HG03565 (cell line): ENCODE measurements at regions not wholly inside any gene's neighbourhood (a gene's known extent, or its start where the extent isn't known, plus 50 kb on each side); places are given as distances from the start of the nearest gene placed in this dataset.
"Not testable (repeated sequence)": the region's sequence is repeated elsewhere in the genome, so short reads cannot be mapped to it uniquely, and the experiment has no call there.

Experiments
- ATAC-seq: cut with Tn5 transposase; IDR thresholded peaks from one replicate; pipeline ENCODE4 v1.9.1; 2021; ENCODE audit warnings: mild to moderate bottlenecking, moderate library complexity; ENCODE audit not compliant: unreplicated experiment

- ATAC-seq = no peak
Measured at GRCh38 chr14:46596236-46596635, 55.3 kb downstream of the RPL10L start.

DNA sequence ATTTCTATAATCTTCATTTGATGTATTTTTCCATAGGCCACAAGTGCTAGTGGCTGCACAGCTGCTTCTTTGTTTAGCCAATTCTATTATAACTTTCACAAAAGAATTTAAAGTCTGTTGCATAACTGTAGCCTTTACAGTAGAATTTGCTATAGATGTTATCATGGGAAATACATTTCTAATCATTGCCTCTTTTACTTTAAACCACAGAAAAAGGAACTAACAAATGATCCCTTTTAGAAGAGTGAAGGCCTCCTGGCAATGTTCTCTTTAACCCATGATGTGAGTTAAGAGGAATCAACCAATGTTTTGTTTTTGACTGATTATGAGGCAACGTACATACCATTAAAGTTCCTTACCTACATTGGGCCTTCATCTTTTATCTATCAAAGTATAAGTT is 68.8 kb downstream of the RPL10L start:
- no peak for ATAC-seq

- no peak for ATAC-seq
Measured at GRCh38 chr14:46581036-46581671, 70.4 kb downstream of the RPL10L start.

DNA sequence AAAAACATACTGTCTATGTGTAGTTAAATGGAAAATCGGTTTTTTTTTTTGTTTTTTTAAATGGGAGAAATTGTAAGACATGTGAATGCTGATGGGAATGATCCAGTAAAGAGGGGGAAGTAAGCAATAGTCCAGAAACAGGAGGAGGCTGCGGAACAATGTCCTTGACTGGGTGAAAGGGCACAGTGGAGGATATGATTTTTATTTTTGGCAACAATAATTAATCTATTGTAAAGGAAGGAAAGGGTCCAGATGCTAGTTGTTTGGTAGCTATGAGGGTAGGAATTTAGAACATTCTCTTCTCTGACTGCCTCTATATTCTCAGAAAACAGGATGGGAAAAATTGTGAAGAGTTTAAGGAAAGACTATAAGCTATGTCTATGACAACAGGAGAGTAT is 76.6 kb downstream of the RPL10L start:
- no peak for ATAC-seq

DNA sequence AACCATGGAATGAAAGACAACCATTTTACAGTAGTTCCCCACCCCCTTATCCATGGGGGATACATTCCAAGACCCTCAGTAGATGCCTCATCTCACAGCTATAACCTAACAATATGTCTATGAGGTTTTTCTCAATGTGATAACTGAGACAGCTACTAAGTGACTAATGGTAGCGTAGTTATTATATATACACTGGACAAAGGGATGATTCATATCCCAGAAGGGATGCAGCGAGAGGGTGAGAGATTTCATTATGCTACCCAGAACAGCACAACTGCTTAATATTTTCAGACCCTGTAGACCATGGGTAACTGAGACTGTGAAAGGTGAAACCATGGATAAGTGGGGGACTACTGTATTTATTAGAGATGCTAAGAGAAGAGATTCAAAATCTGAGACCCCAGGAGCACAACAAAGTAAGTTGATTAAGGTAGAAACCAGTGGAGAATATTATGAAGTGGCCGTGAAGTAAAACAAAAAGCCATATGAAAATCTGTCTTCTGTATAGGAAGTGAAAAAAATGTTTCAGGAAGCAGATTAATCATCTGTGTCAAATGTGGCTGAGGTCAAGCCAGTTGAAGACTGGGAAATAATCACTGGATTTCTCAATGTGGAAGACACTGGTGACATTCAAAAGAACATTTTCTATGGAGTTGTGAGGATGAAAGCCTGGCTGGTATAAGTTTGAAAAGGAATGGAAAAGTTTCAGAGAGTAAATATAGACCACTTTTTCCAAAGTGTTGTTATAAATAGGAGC is 77.2 kb downstream of the RPL10L start:
- no peak for ATAC-seq

GRCh38 chr14:46573498-46573897 is 78.1 kb downstream of the RPL10L start:
- no peak for ATAC-seq

DNA sequence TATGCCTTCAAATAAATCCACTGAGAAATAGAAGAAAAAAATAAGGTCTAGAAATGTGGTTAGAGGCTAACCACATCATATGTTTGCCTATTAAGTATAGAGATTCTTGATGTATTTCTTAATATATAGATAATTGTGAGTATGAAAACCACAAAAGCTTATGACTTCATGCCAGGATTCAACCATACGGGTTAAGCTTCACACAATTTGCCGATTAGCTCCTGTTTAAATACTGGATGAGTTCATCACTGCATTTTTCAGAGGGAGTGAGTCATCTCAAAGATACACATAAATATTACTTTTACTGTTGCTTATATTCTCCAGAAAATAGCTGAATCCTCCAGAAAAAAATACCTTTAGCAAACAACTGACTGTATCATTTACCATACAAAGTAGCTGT is 79.6 kb downstream of the RPL10L start:
- no peak for ATAC-seq

DNA sequence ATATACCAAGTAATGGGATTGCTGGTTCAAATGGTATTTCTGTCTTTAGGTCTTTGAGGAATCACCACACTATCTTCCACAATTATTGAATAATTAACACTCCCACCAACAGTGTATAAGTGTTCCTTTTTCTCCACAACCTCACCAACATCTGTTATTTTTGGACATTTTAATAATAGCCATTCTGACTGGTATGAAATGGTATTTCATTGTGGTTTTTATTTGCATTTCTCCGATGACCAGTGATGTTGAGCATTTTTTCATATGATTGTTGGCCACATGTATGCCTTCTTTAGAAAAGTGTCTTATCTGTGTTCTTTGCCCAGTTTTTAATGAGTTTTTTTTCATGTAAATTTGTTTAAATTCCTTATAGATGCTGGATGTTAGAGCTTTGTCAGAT is 83.4 kb downstream of the RPL10L start:
- ATAC-seq = not testable (repeated sequence)

DNA sequence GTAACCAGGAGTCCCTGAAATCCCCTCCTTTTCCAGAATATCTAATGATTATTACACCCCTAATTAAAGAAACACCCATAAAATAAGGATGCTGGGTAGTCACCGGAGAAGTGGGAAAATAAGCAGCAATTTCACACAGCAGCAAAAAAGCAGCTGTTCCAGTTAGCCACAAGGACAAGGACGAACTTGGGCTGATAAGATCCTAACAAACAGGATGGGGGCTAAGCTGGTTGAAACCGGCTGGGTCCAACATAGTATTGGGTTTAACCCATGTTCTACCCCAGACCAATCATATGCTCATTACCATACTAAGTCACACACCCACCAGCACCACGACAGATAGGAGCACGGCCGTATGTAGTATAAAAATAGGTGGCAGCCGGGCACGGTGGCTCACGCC is 100.7 kb downstream of the RPL10L start:
- no peak for ATAC-seq

DNA sequence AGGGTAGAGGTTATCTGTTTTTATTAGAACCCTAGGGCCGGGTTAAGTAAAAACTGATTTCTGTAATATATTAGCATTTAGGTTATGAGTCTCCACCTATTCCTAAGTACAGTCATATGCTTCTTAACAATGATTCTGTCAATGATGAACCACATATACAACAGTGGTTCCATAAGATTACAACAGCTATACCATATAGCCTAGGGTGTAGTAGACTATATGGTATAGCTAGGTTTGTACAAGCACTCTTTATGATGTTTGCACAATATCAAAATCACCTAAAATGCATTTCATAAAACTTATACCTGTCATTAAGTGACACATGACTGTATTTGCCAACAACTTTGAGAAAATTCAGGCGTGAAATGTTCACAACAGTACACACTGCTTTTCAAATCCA is 110.6 kb downstream of the RPL10L start:
- no peak for ATAC-seq

- no peak for ATAC-seq
Measured at GRCh38 chr14:46519121-46519520, 132.5 kb downstream of the RPL10L start.

- ATAC-seq = not testable (repeated sequence)
Measured at GRCh38 chr14:46508752-46509151, 142.8 kb downstream of the RPL10L start.

DNA sequence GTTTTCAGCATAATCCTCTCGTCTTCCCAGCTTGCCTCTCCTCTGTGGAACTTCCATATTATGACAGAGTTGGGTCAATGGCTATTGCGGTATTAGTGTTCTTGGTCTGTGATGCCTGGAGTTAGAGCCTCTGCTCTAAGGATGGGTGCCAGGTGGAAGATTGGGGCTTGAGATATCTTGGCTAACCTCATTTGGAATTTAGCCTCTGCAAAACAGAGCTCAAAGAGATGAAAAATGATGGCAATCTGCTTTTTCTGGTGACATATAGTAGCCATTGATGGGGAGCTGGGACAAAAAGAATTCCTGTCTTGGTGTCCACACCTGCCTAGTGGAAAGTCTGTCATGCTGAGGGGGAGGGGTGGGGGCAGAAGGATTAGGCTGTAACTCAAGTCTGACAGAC is 152.1 kb downstream of the RPL10L start:
- ATAC-seq = no peak

DNA sequence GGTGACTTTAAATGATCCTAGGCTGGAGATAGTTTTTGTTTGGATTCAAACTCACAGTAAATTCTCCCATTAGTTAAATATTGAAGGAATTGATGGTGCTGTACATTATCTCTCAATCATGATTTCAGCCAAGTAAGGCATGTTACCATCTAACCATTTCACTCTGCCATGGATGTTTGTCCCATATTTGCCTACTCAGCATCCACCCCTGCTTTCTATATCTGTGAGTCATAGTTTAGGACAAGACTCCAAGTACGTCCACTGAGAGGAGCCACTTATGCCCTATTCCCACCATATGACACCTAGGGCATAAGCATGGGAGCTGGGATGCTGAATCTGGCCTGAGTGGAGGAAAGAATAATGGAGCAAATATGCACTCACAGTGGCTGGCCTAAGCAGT is 155.2 kb downstream of the RPL10L start:
- ATAC-seq = no peak

- ATAC-seq = peak; percentile 97
Measured at GRCh38 chr14:46490238-46490685, 161.3 kb downstream of the RPL10L start.

DNA sequence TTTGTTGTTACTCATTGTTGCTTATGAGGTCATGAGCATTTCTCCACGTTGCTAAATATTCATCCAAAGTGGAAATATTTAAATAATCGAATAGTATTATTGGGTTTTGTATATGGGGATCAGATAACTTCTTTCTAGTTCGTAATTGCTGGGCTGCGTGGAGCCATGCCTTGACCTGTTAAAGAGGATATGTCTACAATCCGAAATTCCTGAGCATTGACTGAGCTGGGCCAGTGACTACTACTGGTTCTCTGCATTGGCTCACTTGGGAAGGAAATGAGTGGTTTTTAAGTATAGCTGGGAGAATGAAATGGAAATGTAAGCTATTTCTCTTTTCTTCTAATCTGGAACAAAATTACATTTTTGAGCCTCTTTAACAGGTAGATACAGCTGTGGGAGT is 163.2 kb downstream of the RPL10L start:
- no peak for ATAC-seq

- ATAC-seq = no peak
Measured at GRCh38 chr14:46487582-46488350, 163.8 kb downstream of the RPL10L start.

DNA sequence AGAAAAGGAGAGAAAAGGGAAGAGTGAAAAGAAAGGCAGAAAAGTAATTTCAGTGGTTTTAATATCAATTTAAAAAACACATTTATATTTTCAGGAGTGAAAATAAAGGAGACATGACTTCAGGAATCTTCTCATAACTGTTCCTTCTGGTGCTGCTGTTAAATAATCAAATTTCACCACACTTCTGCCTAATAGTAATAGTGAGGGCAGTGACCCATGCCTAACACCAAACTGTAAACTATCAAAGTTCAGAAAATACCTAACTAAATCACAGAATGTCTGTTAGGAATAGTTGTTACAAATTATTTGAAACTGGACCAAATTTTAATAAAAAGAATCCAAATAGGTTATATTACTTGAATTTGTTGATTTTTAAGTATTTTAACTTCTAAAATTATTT is 169.4 kb downstream of the RPL10L start:
- ATAC-seq = no peak

- no peak for ATAC-seq
Measured at GRCh38 chr14:46480817-46481216, 170.8 kb downstream of the RPL10L start.

GRCh38 chr14:46472261-46472660 is 179.3 kb downstream of the RPL10L start:
- ATAC-seq = no peak

- no peak for ATAC-seq
Measured at GRCh38 chr14:46464341-46464740, 187.2 kb downstream of the RPL10L start.

DNA sequence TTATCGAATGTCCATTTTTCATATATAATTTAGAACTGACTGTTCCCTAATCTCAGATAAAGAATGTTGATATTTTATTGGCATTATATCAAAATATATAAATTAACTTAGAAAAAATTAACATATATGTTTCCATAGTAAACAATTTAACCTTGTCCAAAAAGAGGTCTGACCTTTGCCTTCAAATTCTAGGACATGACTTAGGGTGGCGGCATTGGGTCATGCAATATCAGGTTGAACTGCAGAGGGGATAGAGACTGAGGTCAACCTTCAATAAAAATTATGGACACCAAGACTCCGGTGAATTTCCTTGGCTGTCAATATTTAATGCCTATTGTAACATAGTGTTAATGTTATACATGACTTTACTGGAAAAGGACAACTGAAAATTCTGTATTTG is 199.8 kb downstream of the RPL10L start:
- ATAC-seq = no peak
